Stimulated activated CD4-positive, alpha-beta T cell treated with anti-CD3 and anti-CD28 coated beads, Interleukin-4, amount 100 ng/mL, for 48 hours (primary cell): ENCODE measurements at regions not wholly inside any gene's neighbourhood (a gene's known extent, or its start where the extent isn't known, plus 50 kb on each side); places are given as distances from the start of the nearest gene placed in this dataset.
"Not testable (repeated sequence)": the region's sequence is repeated elsewhere in the genome, so short reads cannot be mapped to it uniquely, and the experiment has no call there.

Experiments
- DNase-seq, 2 donors: peaks; one replicate each; pipeline ENCODE4 v3.0.0-alpha.2; 2020; ENCODE audit warnings: low read depth in 2 of 2

- DNase-seq, result no peak
Measured at GRCh38 chr2:131584380-131584779, 56.7 kb downstream of the CCDC74A start.

DNA sequence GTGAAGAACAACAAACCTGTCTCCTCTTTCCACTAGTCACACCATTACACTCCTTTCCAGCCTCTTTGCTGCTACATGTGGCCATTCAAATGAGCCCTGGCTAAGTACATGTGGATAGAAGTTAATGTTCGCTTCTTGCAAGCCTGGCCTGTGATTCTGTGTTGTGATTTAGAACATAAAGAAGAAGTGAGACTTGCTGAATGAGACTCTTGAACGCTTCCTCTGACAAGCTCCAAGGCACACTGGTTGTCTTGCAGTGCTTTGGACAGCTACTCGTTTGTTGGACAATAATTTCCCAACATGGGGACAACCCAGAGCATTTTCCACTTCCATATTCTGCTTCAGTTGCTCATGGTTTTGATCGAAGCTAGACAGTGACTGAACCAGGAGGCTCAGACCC lies 57.3 kb downstream of the CCDC74A start:
- no peak for DNase-seq

GRCh38 chr2:131588152-131588873 lies 60.6 kb downstream of the CCDC74A start:
- DNase-seq, result no peak

GRCh38 chr2:131589126-131589525 lies 61.4 kb downstream of the CCDC74A start:
- not testable (repeated sequence) for DNase-seq

- DNase-seq, result no peak
Measured at GRCh38 chr2:131590366-131590765, 62.7 kb downstream of the CCDC74A start.

GRCh38 chr2:131590896-131591295 lies 63.2 kb downstream of the CCDC74A start:
- DNase-seq, result no peak

- not testable (repeated sequence) for DNase-seq
Measured at GRCh38 chr2:131596561-131596960, 68.9 kb downstream of the CCDC74A start.

GRCh38 chr2:131602444-131602843 lies 74.8 kb downstream of the CCDC74A start:
- DNase-seq, result not testable (repeated sequence)

- DNase-seq, result not testable (repeated sequence)
Measured at GRCh38 chr2:131604652-131605051, 77.0 kb downstream of the CCDC74A start.

- not testable (repeated sequence) for DNase-seq
Measured at GRCh38 chr2:131606366-131606765, 78.7 kb downstream of the CCDC74A start.

- DNase-seq, result not testable (repeated sequence)
Measured at GRCh38 chr2:131607056-131607455, 79.4 kb downstream of the CCDC74A start.

GRCh38 chr2:131614539-131614938 lies 86.9 kb downstream of the CCDC74A start:
- DNase-seq, result not testable (repeated sequence)

GRCh38 chr2:131618320-131618719 lies 90.6 kb downstream of the CCDC74A start:
- DNase-seq, result not testable (repeated sequence)

DNA sequence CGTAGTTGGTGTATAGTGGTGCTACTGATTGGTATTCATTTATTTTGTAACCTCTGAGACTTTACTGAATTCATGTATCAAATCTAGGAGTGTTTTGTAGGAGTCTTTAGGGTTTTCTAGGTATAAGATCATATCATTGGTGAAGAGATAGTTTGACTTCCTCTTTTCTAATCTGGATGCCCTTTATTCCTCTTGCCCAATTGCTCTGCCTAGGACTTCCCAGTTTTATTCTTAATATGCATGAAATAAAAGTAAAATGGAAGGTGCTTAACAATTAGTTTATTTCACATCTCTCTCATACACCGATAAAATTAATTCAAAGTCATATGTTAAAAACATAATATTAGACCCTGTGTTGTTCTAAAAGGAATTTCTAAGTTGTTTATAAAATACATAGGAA lies 95.2 kb downstream of the CCDC74A start:
- DNase-seq, result not testable (repeated sequence)

DNA sequence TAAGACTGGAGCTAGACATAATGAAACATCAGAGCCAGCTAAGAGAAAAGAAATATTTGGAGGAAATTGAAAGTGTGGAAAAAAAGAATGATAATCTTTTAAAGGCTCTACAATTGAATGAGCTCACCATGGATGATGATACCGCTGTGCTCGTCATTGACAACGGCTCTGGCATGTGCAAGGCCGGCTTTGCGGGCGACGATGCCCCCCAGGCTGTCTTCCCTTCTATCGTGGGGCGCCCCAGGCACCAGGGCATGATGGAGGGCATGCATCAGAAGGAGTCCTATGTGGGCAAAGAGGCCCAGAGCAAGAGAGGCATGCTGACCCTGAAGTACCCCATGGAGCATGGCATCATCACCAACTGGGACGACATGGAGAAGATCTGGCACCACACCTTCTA lies 98.3 kb downstream of the CCDC74A start:
- not testable (repeated sequence) for DNase-seq

DNA sequence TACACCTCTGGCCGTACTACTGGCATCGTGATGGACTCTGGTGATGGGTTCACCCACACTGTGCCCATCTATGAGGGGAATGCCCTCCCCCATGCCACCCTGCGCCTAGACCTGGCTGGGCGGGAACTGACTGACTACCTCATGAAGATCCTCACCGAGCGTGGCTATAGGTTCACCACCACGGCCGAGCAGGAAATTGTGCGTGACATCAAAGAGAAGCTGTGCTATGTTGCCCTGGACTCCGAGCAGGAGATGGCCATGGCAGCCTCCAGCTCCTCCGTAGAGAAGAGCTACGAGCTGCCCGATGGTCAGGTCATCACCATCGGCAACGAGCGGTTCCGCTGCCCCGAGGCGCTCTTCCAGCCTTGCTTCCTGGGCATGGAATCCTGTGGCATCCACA lies 98.9 kb downstream of the CCDC74A start:
- DNase-seq, result not testable (repeated sequence)

GRCh38 chr2:131627777-131628176 lies 100.1 kb downstream of the CCDC74A start:
- not testable (repeated sequence) for DNase-seq

DNA sequence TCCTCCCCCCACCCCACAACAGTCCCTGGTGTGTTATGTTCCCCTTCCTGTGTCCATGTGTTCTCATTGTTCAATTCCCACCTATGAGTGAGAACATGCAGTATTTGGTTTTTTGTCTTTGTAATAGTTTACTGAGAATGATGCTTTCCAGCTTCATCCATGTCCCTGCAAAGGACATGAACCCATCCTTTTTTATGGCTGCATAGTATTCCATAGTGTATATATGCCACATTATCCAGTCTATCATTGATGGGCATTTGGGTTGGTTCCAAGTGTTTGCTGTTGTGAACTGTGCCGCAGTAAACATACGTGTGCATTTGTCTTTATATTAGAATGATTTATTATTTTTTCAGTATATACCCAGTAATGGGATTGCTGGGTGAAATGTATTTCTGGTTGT lies 104.0 kb downstream of the CCDC74A start:
- DNase-seq, result not testable (repeated sequence)

DNA sequence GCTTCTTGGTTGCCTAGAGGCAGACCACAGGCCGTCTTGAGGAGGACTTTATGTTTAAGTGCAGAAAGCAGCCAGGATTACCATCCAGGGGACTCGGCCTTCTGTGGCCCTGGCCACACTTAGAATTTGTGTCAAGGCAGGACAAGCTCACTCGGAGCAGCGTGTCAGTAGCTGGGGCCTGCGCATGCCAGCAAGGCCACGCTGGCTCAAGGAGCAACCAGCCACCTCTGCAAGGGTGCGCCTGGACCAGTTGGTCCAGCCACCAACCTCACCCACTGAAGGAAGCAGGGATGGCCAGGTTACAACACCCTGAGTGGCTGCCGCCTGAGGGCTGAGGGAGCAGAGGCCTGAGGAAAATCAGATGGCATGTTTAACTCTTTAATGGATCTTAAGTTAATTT lies 105.7 kb downstream of the CCDC74A start:
- DNase-seq, result not testable (repeated sequence)

GRCh38 chr2:131633827-131634695 lies 106.4 kb downstream of the CCDC74A start:
- not testable (repeated sequence) for DNase-seq

DNA sequence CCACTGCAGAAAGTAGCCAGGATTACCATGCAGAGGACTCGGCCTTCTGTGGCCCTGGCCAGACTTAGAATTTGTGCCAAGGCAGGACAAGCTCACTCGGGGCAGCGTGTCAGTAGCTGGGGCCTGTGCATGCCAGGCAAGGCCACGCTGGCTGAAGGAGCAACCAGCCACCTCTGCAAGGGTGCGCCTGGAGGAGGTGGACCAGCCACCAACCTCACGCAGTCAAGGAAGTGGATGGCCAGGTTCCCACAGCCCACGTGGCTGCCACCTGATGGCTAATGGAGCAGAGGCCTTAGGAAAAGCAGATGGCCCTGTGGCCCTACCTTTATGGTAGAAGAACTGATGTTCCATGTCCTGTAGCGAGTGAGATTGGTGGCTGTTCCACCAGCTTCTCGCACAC lies 107.9 kb downstream of the CCDC74A start:
- DNase-seq, result no peak

DNA sequence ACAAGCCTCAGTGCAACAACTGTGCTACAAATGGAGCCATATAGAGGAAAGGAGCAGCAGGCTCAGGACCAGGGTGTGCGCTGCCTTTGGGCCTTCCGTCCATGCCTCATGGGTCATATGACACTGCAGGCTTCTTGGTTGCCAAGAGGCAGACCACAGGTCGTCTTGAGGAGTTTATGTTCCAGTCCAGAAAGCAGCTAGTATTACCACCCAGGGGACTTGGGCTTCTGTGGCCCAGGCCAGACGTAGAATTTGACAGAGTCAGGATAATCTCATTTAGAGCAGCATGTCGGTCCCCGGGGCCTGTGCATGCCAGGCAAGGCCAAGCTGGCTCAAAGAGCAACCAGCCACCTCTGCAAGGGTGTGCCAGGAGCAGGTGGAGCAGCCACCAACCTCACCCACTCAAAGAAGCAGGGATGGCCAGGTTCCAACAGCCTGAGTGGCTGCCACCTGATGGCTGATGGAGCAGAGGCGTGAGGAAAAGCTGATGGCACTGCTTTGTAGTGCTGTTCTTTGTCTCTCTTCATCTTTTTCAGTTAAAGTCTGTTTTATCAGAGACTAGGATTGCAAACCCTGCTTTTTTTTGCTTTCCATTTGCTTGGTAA lies 109.1 kb downstream of the CCDC74A start:
- DNase-seq, result not testable (repeated sequence)
